ENCODE measurements at regions not wholly inside any gene's neighbourhood (a gene's known extent, or its start where the extent isn't known, plus 50 kb on each side); places are given as distances from the start of the nearest gene placed in this dataset.

- no peak overlapping the region for H3K4me3 ChIP-seq (ENCODE audit: low read length)
- no peak overlapping the region for H3K27ac ChIP-seq (ENCODE audit: low read length)
- no peaks in the 10 kb centered on the region for H3F3A ChIP-seq (ENCODE audit: insufficient read depth, low read length, poor library complexity, severe bottlenecking)
- H3K9ac ChIP-seq (ENCODE audit: low read length): no peak overlapping the region
- no peaks in the 10 kb centered on the region for H3K36me3 ChIP-seq (ENCODE audit: insufficient read depth, low read length)
- TF ChIP-seq CTCF (IDR thresholded peaks at IDR 0.05; ENCODE audit: poor library complexity, severe bottlenecking) (no peak), POLR2AphosphoS5 (IDR thresholded peaks at IDR 0.05) (no peak), TAF1 (IDR thresholded peaks at IDR 0.05; ENCODE audit: low read depth) (no peak), MXI1 (conservative IDR thresholded peaks at IDR 0.05; ENCODE audit: poor library complexity, severe bottlenecking) (no peak), RAD21 (conservative IDR thresholded peaks at IDR 0.05) (no peak), EP300 (conservative IDR thresholded peaks at IDR 0.05; ENCODE audit: poor library complexity, severe bottlenecking) (no peak), EZH2 (IDR thresholded peaks at IDR 0.05; ENCODE audit: borderline replicate concordance, insufficient read depth, low read length, poor library complexity, severe bottlenecking) (no peak), REST (IDR thresholded peaks at IDR 0.05; ENCODE audit: borderline replicate concordance) (no peak), SMC3 (conservative IDR thresholded peaks at IDR 0.05; ENCODE audit: poor library complexity) (no peak)
- no peaks in the 10 kb centered on the region for H3K79me2 ChIP-seq (replicated peaks; ENCODE audit: insufficient read depth, low read length)
- no peak overlapping the region for H2AFZ ChIP-seq (ENCODE audit: low read depth, low read length)
- H3K4me2 ChIP-seq (ENCODE audit: low read length): no peak overlapping the region
- no peaks in the 10 kb centered on the region for H3K9me3 ChIP-seq (ENCODE audit: low read length)
- no peaks in the 10 kb centered on the region for H4K20me1 ChIP-seq (ENCODE audit: insufficient read depth)
- H3K9me2 ChIP-seq (ENCODE audit: insufficient read depth, low read length): no peaks in the 10 kb centered on the region
- H3K27me3 ChIP-seq (ENCODE audit: insufficient read depth, low read depth, low read length): no peaks in the 10 kb centered on the region
These were observed 196.1 kb downstream of the PHETA1 start for GRCh38 chr12:111172786-111173185.

GRCh38 chr12:111171832-111172231, 197.1 kb downstream of the PHETA1 start:
- no peak overlapping the region for H3K4me2 ChIP-seq (ENCODE audit: low read length)
- H3K4me3 ChIP-seq (ENCODE audit: low read length): no peak overlapping the region
- no peaks in the 10 kb centered on the region for H3K36me3 ChIP-seq (ENCODE audit: insufficient read depth, low read length)
- no peaks in the 10 kb centered on the region for H3K9me3 ChIP-seq (ENCODE audit: low read length)
- H3K9ac ChIP-seq (ENCODE audit: low read length): no peak overlapping the region
- no peak overlapping the region for H2AFZ ChIP-seq (ENCODE audit: low read depth, low read length)
- H3K27me3 ChIP-seq (ENCODE audit: insufficient read depth, low read depth, low read length): no peaks in the 10 kb centered on the region
- no peaks in the 10 kb centered on the region for H3F3A ChIP-seq (ENCODE audit: insufficient read depth, low read length, poor library complexity, severe bottlenecking)
- no peaks in the 10 kb centered on the region for H3K9me2 ChIP-seq (ENCODE audit: insufficient read depth, low read length)
- H4K20me1 ChIP-seq (ENCODE audit: insufficient read depth): no peaks in the 10 kb centered on the region
- H3K27ac ChIP-seq (ENCODE audit: low read length): no peak overlapping the region
- no peaks in the 10 kb centered on the region for H3K79me2 ChIP-seq (replicated peaks; ENCODE audit: insufficient read depth, low read length)
- TF ChIP-seq CTCF (IDR thresholded peaks at IDR 0.05; ENCODE audit: poor library complexity, severe bottlenecking) (no peak), MXI1 (conservative IDR thresholded peaks at IDR 0.05; ENCODE audit: poor library complexity, severe bottlenecking) (no peak), EP300 (conservative IDR thresholded peaks at IDR 0.05; ENCODE audit: poor library complexity, severe bottlenecking) (no peak), TAF1 (IDR thresholded peaks at IDR 0.05; ENCODE audit: low read depth) (no peak), REST (IDR thresholded peaks at IDR 0.05; ENCODE audit: borderline replicate concordance) (no peak), EZH2 (IDR thresholded peaks at IDR 0.05; ENCODE audit: borderline replicate concordance, insufficient read depth, low read length, poor library complexity, severe bottlenecking) (no peak), POLR2AphosphoS5 (IDR thresholded peaks at IDR 0.05) (no peak), RAD21 (conservative IDR thresholded peaks at IDR 0.05) (no peak), SMC3 (conservative IDR thresholded peaks at IDR 0.05; ENCODE audit: poor library complexity) (no peak)
